ENCODE measurements at regions not wholly inside any gene's neighbourhood (a gene's known extent, or its start where the extent isn't known, plus 50 kb on each side); places are given as distances from the start of the nearest gene placed in this dataset.

DNA sequence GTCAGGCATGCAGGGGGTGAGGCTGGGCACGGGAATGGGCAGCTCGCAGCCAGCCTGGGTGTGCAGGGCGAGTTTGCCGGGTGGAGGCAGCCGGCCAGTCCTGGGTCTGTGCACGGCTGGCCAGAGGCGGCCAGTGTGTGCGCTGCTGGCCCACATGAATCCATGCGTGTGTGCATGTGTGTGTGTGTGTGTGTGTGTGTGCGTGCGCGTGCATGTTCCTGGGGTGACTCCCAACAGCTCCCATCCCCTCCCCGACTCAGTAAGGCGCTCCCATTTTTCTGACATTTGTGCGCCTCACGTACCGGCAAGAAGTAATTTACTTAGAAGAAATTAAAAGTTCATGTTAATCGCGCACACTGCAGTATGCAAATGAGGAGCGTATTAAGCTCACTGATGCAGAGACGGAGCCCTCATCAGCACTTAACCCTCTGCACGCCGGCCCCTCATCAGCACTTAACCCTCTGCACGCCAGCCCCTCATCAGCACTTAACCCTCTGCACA, 55.4 kb upstream of the ACSF3 start:
- no peaks in the 10 kb centered on the region for H3K36me3 ChIP-seq (ENCODE audit: control insufficient read depth, insufficient read depth, low read length)
- no peak overlapping the region for H3K9ac ChIP-seq (ENCODE audit: insufficient read depth, low read length)
- H3K27me3 ChIP-seq (ENCODE audit: control insufficient read depth, insufficient read depth, low read length) = no peaks in the 10 kb centered on the region
- TF ChIP-seq CTCF (conservative IDR thresholded peaks at IDR 0.05 in 1 of 2, IDR thresholded peaks at IDR 0.05 in 1 of 2; ENCODE audit: low read depth in 1 of 2, low read length in 2 of 2) = no peak
- no peak for TF ChIP-seq EZH2 (IDR thresholded peaks at IDR 0.05; ENCODE audit: low read length, missing control alignments)
- no peak overlapping the region for H2AFZ ChIP-seq (ENCODE audit: low read length)
- H3K4me2 ChIP-seq (ENCODE audit: extremely low read depth, insufficient read depth, low read length) = no peak overlapping the region
- H3K79me2 ChIP-seq (ENCODE audit: control insufficient read depth, insufficient read depth, low read length) = no peaks in the 10 kb centered on the region
- H3K4me3 ChIP-seq (replicated peaks in 1 of 4; ENCODE audit: control extremely low read depth in 1 of 4, insufficient read depth in 1 of 4, low read depth in 3 of 4, low read length in 4 of 4) = no peak overlapping the region
- H4K20me1 ChIP-seq (ENCODE audit: control insufficient read depth, extremely low read depth, insufficient read depth, low read length) = no peaks in the 10 kb centered on the region
- no peaks in the 10 kb centered on the region for H3K9me3 ChIP-seq (ENCODE audit: control insufficient read depth, insufficient read depth, low read depth, low read length)
- H3K27ac ChIP-seq (ENCODE audit: insufficient read depth, low read length) = no peak overlapping the region
- no peaks in the 10 kb centered on the region for H3K4me1 ChIP-seq (ENCODE audit: control insufficient read depth, extremely low read depth, insufficient read depth, low read length)
- no peak for DNase-seq (ENCODE audit: low read depth in 2 of 2)

DNA sequence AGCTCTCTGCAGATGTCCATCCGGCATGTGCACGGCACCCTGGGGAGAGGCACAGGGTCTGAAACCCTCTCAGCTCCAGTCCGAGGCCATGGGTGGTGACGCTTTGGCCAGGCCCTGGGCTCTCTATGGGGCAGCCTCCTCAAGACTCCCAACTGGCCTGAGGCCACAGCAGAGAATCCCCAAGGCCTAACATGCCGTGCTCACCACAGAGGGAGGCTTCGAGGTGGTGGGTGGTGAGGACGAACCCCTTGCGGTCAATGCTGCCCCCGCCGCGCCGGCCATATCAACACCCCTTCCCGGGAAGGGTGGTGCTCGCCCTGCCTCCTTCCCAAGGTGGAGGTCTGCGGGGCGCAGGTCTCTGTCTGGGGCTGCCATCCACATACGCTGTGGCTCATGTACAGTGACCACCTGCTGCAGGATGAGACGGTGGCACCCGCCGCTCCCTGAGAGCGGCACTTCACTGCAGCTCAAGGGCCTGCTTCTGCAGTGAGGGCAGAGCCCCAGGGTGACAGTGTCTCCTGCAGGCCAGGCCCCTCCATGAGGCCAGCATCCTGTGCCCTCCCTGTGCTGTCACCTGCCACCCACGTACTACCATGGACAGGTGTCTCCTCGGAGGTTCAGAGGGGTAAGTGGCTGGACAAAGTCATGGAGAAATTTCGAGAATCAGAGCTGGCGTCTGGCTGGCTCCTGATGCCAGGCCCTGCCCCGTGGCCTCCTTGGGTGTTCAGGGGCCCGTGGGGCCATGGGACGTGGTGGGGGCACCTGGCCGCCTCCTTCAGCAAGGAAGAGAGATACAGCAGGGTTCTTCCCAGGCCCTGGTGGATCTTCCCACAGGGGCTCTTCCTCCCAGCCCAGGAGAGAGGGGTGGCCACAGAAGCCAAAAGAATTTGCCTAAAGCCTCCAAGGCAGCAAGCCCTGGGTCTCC, 54.6 kb upstream of the ACSF3 start:
- Histone ChIP-seq H4K20me1 (ENCODE audit: control insufficient read depth, extremely low read depth, insufficient read depth, low read length) (no peaks in the 10 kb centered on the region), H3K79me2 (ENCODE audit: control insufficient read depth, insufficient read depth, low read length) (no peaks in the 10 kb centered on the region), H3K36me3 (ENCODE audit: control insufficient read depth, insufficient read depth, low read length) (no peaks in the 10 kb centered on the region), H3K4me1 (ENCODE audit: control insufficient read depth, extremely low read depth, insufficient read depth, low read length) (no peaks in the 10 kb centered on the region), H3K27ac (ENCODE audit: insufficient read depth, low read length) (no peak overlapping the region), H3K27me3 (ENCODE audit: control insufficient read depth, insufficient read depth, low read length) (no peaks in the 10 kb centered on the region), H3K9me3 (ENCODE audit: control insufficient read depth, insufficient read depth, low read depth, low read length) (no peaks in the 10 kb centered on the region), H3K4me2 (ENCODE audit: extremely low read depth, insufficient read depth, low read length) (no peak overlapping the region), H3K9ac (ENCODE audit: insufficient read depth, low read length) (no peak overlapping the region), H3K4me3 (replicated peaks in 1 of 4; ENCODE audit: control extremely low read depth in 1 of 4, insufficient read depth in 1 of 4, low read depth in 3 of 4, low read length in 4 of 4) (no peak overlapping the region), H2AFZ (ENCODE audit: low read length) (no peak overlapping the region)
- TF ChIP-seq CTCF (conservative IDR thresholded peaks at IDR 0.05 in 1 of 2, IDR thresholded peaks at IDR 0.05 in 1 of 2; ENCODE audit: low read depth in 1 of 2, low read length in 2 of 2) (no peak), EZH2 (IDR thresholded peaks at IDR 0.05; ENCODE audit: low read length, missing control alignments) (no peak)
- DNase-seq (ENCODE audit: low read depth in 2 of 2) = no peak

GRCh38 chr16:89039756-89040155, 53.9 kb upstream of the ACSF3 start:
- Histone ChIP-seq H3K36me3 (ENCODE audit: control insufficient read depth, insufficient read depth, low read length) (no peaks in the 10 kb centered on the region), H3K27me3 (ENCODE audit: control insufficient read depth, insufficient read depth, low read length) (no peaks in the 10 kb centered on the region), H3K79me2 (ENCODE audit: control insufficient read depth, insufficient read depth, low read length) (no peaks in the 10 kb centered on the region), H3K9ac (ENCODE audit: insufficient read depth, low read length) (no peak overlapping the region), H3K4me2 (ENCODE audit: extremely low read depth, insufficient read depth, low read length) (no peak overlapping the region), H4K20me1 (ENCODE audit: control insufficient read depth, extremely low read depth, insufficient read depth, low read length) (no peaks in the 10 kb centered on the region), H3K9me3 (ENCODE audit: control insufficient read depth, insufficient read depth, low read depth, low read length) (no peaks in the 10 kb centered on the region), H2AFZ (ENCODE audit: low read length) (no peak overlapping the region), H3K4me3 (replicated peaks in 1 of 4; ENCODE audit: control extremely low read depth in 1 of 4, insufficient read depth in 1 of 4, low read depth in 3 of 4, low read length in 4 of 4) (no peak overlapping the region), H3K4me1 (ENCODE audit: control insufficient read depth, extremely low read depth, insufficient read depth, low read length) (no peaks in the 10 kb centered on the region), H3K27ac (ENCODE audit: insufficient read depth, low read length) (no peak overlapping the region)
- TF ChIP-seq CTCF (conservative IDR thresholded peaks at IDR 0.05 in 1 of 2, IDR thresholded peaks at IDR 0.05 in 1 of 2; ENCODE audit: low read depth in 1 of 2, low read length in 2 of 2) (no peak), EZH2 (IDR thresholded peaks at IDR 0.05; ENCODE audit: low read length, missing control alignments) (no peak)
- DNase-seq (ENCODE audit: low read depth in 2 of 2) = no peak

Data from fibroblast of lung (primary cell).